ENCODE measurements at regions not wholly inside any gene's neighbourhood (a gene's known extent, or its start where the extent isn't known, plus 50 kb on each side); places are given as distances from the start of the nearest gene placed in this dataset.
"Not testable (repeated sequence)": the region's sequence is repeated elsewhere in the genome, so short reads cannot be mapped to it uniquely, and the experiment has no call there.

GRCh38 chr2:240241572-240241971, 101.1 kb upstream of the OTOS start:
- TF ChIP-seq EZH2 (IDR thresholded peaks at IDR 0.05; ENCODE audit: low read length, missing control alignments) = no peak
- TF ChIP-seq, protein P1, sequence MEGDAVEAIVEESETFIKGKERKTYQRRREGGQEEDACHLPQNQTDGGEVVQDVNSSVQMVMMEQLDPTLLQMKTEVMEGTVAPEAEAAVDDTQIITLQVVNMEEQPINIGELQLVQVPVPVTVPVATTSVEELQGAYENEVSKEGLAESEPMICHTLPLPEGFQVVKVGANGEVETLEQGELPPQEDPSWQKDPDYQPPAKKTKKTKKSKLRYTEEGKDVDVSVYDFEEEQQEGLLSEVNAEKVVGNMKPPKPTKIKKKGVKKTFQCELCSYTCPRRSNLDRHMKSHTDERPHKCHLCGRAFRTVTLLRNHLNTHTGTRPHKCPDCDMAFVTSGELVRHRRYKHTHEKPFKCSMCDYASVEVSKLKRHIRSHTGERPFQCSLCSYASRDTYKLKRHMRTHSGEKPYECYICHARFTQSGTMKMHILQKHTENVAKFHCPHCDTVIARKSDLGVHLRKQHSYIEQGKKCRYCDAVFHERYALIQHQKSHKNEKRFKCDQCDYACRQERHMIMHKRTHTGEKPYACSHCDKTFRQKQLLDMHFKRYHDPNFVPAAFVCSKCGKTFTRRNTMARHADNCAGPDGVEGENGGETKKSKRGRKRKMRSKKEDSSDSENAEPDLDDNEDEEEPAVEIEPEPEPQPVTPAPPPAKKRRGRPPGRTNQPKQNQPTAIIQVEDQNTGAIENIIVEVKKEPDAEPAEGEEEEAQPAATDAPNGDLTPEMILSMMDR (conservative IDR thresholded peaks at IDR 0.05 in 1 of 2, IDR thresholded peaks at IDR 0.05 in 1 of 2; ENCODE audit: low read depth in 1 of 2, low read length in 2 of 2) = no peak
- DNase-seq (ENCODE audit: low read depth in 2 of 2) = no peak
- no peaks in the 10 kb centered on the region for H3K79me2 ChIP-seq (ENCODE audit: control insufficient read depth, insufficient read depth, low read length)
- H4K20me1 ChIP-seq (ENCODE audit: control insufficient read depth, extremely low read depth, insufficient read depth, low read length) = no peaks in the 10 kb centered on the region
- no peaks in the 10 kb centered on the region for H3K36me3 ChIP-seq (ENCODE audit: control insufficient read depth, insufficient read depth, low read length)
- H3K4me2 ChIP-seq (ENCODE audit: extremely low read depth, insufficient read depth, low read length) = no peak overlapping the region
- H2AFZ ChIP-seq (ENCODE audit: low read length) = no peak overlapping the region
- no peak overlapping the region for H3K4me3 ChIP-seq (replicated peaks in 1 of 4; ENCODE audit: control extremely low read depth in 1 of 4, insufficient read depth in 1 of 4, low read depth in 3 of 4, low read length in 4 of 4)
- no peak overlapping the region for H3K27ac ChIP-seq (ENCODE audit: insufficient read depth, low read length)
- no peak overlapping the region for H3K9ac ChIP-seq (ENCODE audit: insufficient read depth, low read length)
- peaks cover 6% of the 10 kb centered on the region for H3K4me1 ChIP-seq (ENCODE audit: control insufficient read depth, extremely low read depth, insufficient read depth, low read length)
- H3K27me3 ChIP-seq (ENCODE audit: control insufficient read depth, insufficient read depth, low read length) = no peaks in the 10 kb centered on the region
- H3K9me3 ChIP-seq (ENCODE audit: control insufficient read depth, insufficient read depth, low read depth, low read length) = no peaks in the 10 kb centered on the region

GRCh38 chr2:240243049-240243448, 102.6 kb upstream of the OTOS start:
- H3K4me2 ChIP-seq (ENCODE audit: extremely low read depth, insufficient read depth, low read length); H4K20me1 ChIP-seq (ENCODE audit: control insufficient read depth, extremely low read depth, insufficient read depth, low read length); H3K27ac ChIP-seq (ENCODE audit: insufficient read depth, low read length); H3K4me3 ChIP-seq (replicated peaks in 1 of 4; ENCODE audit: control extremely low read depth in 1 of 4, insufficient read depth in 1 of 4, low read depth in 3 of 4, low read length in 4 of 4); H3K9ac ChIP-seq (ENCODE audit: insufficient read depth, low read length); DNase-seq (ENCODE audit: low read depth in 2 of 2); H2AFZ ChIP-seq (ENCODE audit: low read length); H3K36me3 ChIP-seq (ENCODE audit: control insufficient read depth, insufficient read depth, low read length); H3K4me1 ChIP-seq (ENCODE audit: control insufficient read depth, extremely low read depth, insufficient read depth, low read length); H3K27me3 ChIP-seq (ENCODE audit: control insufficient read depth, insufficient read depth, low read length); H3K9me3 ChIP-seq (ENCODE audit: control insufficient read depth, insufficient read depth, low read depth, low read length); H3K79me2 ChIP-seq (ENCODE audit: control insufficient read depth, insufficient read depth, low read length): not testable (repeated sequence)

DNA sequence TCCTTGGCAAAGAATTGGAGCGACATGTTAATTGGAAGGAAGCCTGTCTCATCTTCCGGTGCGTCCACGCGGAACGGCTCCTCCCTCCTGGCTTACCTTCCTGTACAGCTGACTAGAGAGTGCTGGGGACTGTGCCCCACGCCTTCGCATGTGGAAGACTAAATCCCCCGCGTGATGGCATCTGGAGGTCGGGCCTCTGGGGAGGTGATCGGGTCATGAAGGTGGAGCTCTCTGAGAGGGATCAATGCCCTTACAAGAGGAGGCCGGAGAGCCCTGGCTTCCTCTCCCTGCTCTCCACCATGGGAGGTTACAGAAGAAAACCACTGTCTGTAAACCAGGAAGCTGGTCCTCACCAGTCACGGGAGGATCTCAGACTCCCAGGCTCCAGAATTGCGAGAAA, 104.1 kb upstream of the OTOS start:
- no peak for DNase-seq (ENCODE audit: low read depth in 2 of 2)
- Histone ChIP-seq H3K79me2 (ENCODE audit: control insufficient read depth, insufficient read depth, low read length) (no peaks in the 10 kb centered on the region), H3K9me3 (ENCODE audit: control insufficient read depth, insufficient read depth, low read depth, low read length) (no peaks in the 10 kb centered on the region), H4K20me1 (ENCODE audit: control insufficient read depth, extremely low read depth, insufficient read depth, low read length) (no peaks in the 10 kb centered on the region), H3K27me3 (ENCODE audit: control insufficient read depth, insufficient read depth, low read length) (no peaks in the 10 kb centered on the region), H3K4me3 (replicated peaks in 1 of 4; ENCODE audit: control extremely low read depth in 1 of 4, insufficient read depth in 1 of 4, low read depth in 3 of 4, low read length in 4 of 4) (no peak overlapping the region), H3K4me2 (ENCODE audit: extremely low read depth, insufficient read depth, low read length) (no peak overlapping the region), H2AFZ (ENCODE audit: low read length) (no peak overlapping the region), H3K36me3 (ENCODE audit: control insufficient read depth, insufficient read depth, low read length) (no peaks in the 10 kb centered on the region), H3K9ac (ENCODE audit: insufficient read depth, low read length) (no peak overlapping the region), H3K4me1 (ENCODE audit: control insufficient read depth, extremely low read depth, insufficient read depth, low read length) (peaks cover 3% of the 10 kb centered on the region), H3K27ac (ENCODE audit: insufficient read depth, low read length) (no peak overlapping the region)
- no peak for TF ChIP-seq EZH2 (IDR thresholded peaks at IDR 0.05; ENCODE audit: low read length, missing control alignments)
- TF ChIP-seq, protein P1 (conservative IDR thresholded peaks at IDR 0.05 in 1 of 2, IDR thresholded peaks at IDR 0.05 in 1 of 2; ENCODE audit: low read depth in 1 of 2, low read length in 2 of 2) = no peak
